GM12864 (cell line): ENCODE measurements at regions not wholly inside any gene's neighbourhood (a gene's known extent, or its start where the extent isn't known, plus 50 kb on each side); places are given as distances from the start of the nearest gene placed in this dataset.

ENCODE experiments used
- DNase-seq: peaks from one replicate; pipeline ENCODE4 v3.0.0-alpha.2; 2011; ENCODE audit warnings: low read depth
- H3K4me3 ChIP-seq: 2 replicates; pipeline ENCODE4 v1.5.1; 2011; ENCODE audit warnings: mild to moderate bottlenecking, low read depth, low read length, control low read depth
- CTCF ChIP-seq: IDR thresholded peaks from 2 replicates; pipeline ENCODE4 v1.5.1; 2011; ENCODE audit warnings: low read depth, mild to moderate bottlenecking, moderate library complexity, low read length, control low read depth, inconsistent platforms; ENCODE audit errors: missing control alignments

- TF ChIP-seq CTCF: no peak
- DNase-seq: no peak
- no peak overlapping the region for H3K4me3 ChIP-seq
Measured at GRCh38 chr15:97836003-97836402, 124.5 kb upstream of the ARRDC4 start.

GRCh38 chr15:97837896-97838295 lies 122.6 kb upstream of the ARRDC4 start:
- TF ChIP-seq CTCF: no peak
- H3K4me3 ChIP-seq: no peak overlapping the region
- DNase-seq: no peak

GRCh38 chr15:97838606-97839210 lies 121.8 kb upstream of the ARRDC4 start:
- no peak overlapping the region for H3K4me3 ChIP-seq
- TF ChIP-seq CTCF: no peak
- DNase-seq: no peak

GRCh38 chr15:97840501-97840900 lies 120.0 kb upstream of the ARRDC4 start:
- TF ChIP-seq CTCF: no peak
- H3K4me3 ChIP-seq: no peak overlapping the region
- no peak for DNase-seq

GRCh38 chr15:97841558-97841957 lies 118.9 kb upstream of the ARRDC4 start:
- TF ChIP-seq CTCF: no peak
- H3K4me3 ChIP-seq: no peak overlapping the region
- no peak for DNase-seq

- TF ChIP-seq CTCF: no peak
- DNase-seq: no peak
- no peak overlapping the region for H3K4me3 ChIP-seq
Measured at GRCh38 chr15:97849183-97849582, 111.3 kb upstream of the ARRDC4 start.

- no peak for TF ChIP-seq CTCF
- DNase-seq: no peak
- no peak overlapping the region for H3K4me3 ChIP-seq
Measured at GRCh38 chr15:97858296-97858695, 102.2 kb upstream of the ARRDC4 start.
